GM12892 (cell line): ENCODE measurements at regions not wholly inside any gene's neighbourhood (a gene's known extent, or its start where the extent isn't known, plus 50 kb on each side); places are given as distances from the start of the nearest gene placed in this dataset.

ENCODE experiments used
- POLR2A ChIP-seq: IDR thresholded peaks from 2 replicates; pipeline ENCODE4 v1.6.1; 2011; ENCODE audit warnings: low read depth, low read length, control low read depth
- POLR2AphosphoS5 ChIP-seq: IDR thresholded peaks from 2 replicates; pipeline ENCODE4 v1.6.1; 2011; ENCODE audit warnings: low read depth, low read length, control low read depth

GRCh38 chr5:2560435-2560834, 191.0 kb downstream of the IRX2 start:
- no peak for TF ChIP-seq POLR2AphosphoS5
- no peak for TF ChIP-seq POLR2A
